ENCODE measurements at regions not wholly inside any gene's neighbourhood (a gene's known extent, or its start where the extent isn't known, plus 50 kb on each side); places are given as distances from the start of the nearest gene placed in this dataset.

DNA sequence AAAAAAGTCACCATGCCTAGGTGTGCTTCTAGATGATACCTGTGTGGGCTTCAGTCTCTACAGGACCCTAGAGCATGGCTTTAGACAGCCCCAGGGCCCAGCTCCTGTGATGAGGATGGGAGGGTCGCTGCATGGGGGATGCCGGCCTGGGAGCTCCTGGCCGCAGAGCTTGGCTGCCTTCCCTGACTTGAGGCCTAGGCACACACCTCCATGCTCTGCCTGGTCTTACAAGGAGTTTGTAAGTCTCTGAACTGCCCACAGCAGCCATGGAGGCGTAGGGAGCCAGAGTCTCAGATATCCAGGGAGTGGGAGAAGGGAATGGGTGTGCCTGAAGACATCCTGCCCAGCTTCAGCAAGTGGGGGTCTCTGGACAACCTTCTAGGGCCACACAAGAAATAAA lies 149.5 kb upstream of the MYL2 start:
- no peak for TF ChIP-seq ZNF514 (tag by site-specific recombination; IDR thresholded peaks at IDR 0.05)
- TF ChIP-seq CTCF (tag by site-specific recombination; IDR thresholded peaks at IDR 0.05) = no peak

Measured in HEK293 (cell line).